Type B pancreatic cell (in vitro differentiated cells): ENCODE measurements at regions not wholly inside any gene's neighbourhood (a gene's known extent, or its start where the extent isn't known, plus 50 kb on each side); places are given as distances from the start of the nearest gene placed in this dataset.

Source experiments
- DNase-seq: peaks from one replicate; pipeline ENCODE4 v3.0.0; 2021; ENCODE audit warnings: mixed read lengths; ENCODE audit not compliant: unreplicated experiment; ENCODE audit errors: extremely low spot score
- H3K27ac Mint-ChIP-seq: 2 replicates; pipeline ENCODE4 v1.8.0; 2021; ENCODE audit warnings: mild to moderate bottlenecking, mixed read lengths
- H3K27me3 Mint-ChIP-seq: 2 replicates; pipeline ENCODE4 v1.8.0; 2021; ENCODE audit warnings: mixed read lengths
- H3K36me3 Mint-ChIP-seq: 2 replicates; pipeline ENCODE4 v1.8.0; 2021; ENCODE audit warnings: mixed read lengths
- H3K4me1 Mint-ChIP-seq: one replicate; pipeline ENCODE4 v1.8.0; 2021; ENCODE audit warnings: mixed read lengths; ENCODE audit not compliant: unreplicated experiment
- H3K4me3 Mint-ChIP-seq: 2 replicates; pipeline ENCODE4 v1.8.0; 2021; ENCODE audit warnings: mild to moderate bottlenecking, mixed read lengths
- H3K9me3 Mint-ChIP-seq: 2 replicates; pipeline ENCODE4 v1.8.0; 2021; ENCODE audit warnings: mixed read lengths
- CTCF ChIP-seq: fragments of 200-600 bp; sonication (generic); conservative IDR thresholded peaks from 2 replicates; pipeline ENCODE4 v1.5.0; 2021; ENCODE audit warnings: antibody characterized with exemption, mild to moderate bottlenecking

DNA sequence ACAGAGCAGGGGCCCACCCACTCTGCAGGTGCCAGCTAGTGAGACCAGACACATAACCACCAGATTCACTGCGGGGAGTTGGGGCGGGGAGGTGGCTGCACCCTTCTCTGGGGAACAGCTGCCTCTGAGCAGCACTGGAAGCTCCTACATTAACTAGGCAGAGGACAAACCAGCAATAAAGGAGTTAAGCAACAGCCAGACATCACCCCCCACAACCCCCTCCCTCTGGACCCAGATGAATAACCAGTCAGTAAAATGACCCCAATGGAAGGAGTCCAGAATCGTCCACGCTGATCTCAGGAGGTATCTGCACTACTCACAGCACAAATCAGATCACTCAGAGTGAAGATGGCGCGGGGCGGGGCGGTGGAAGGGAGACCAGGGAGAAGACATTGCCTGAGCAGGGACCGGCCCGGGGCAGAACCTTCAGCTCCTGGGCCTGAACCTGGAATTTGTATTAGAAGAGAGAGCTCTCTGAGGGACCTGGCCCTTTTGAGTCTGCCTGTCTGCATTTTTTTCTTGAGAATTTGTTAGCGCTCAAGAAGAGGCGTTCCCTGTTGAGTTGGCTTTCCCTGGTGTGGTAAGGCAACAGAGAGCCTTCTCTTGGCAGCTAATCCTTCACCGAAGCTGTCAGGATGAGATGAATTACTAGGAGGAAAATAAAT lies 125.5 kb upstream of the NCAM1 start:
- H3K27ac Mint-ChIP-seq = no peak overlapping the region
- TF ChIP-seq CTCF = no peak
- peaks cover 35% of the 10 kb centered on the region for H3K4me1 Mint-ChIP-seq
- peaks cover 8% of the 10 kb centered on the region for H3K9me3 Mint-ChIP-seq
- DNase-seq = no peak
- peaks cover 6% of the 10 kb centered on the region for H3K27me3 Mint-ChIP-seq
- no peak overlapping the region for H3K4me3 Mint-ChIP-seq
- no peaks in the 10 kb centered on the region for H3K36me3 Mint-ChIP-seq

GRCh38 chr11:112836256-112836602 lies 125.0 kb upstream of the NCAM1 start:
- peaks cover 9% of the 10 kb centered on the region for H3K27me3 Mint-ChIP-seq
- DNase-seq = no peak
- TF ChIP-seq CTCF = no peak
- peaks cover 8% of the 10 kb centered on the region for H3K9me3 Mint-ChIP-seq
- no peak overlapping the region for H3K4me3 Mint-ChIP-seq
- no peaks in the 10 kb centered on the region for H3K36me3 Mint-ChIP-seq
- H3K4me1 Mint-ChIP-seq = peaks cover 35% of the 10 kb centered on the region
- no peak overlapping the region for H3K27ac Mint-ChIP-seq

GRCh38 chr11:112837162-112837826 lies 123.9 kb upstream of the NCAM1 start:
- Mint-ChIP-seq H3K4me3 (no peak overlapping the region), H3K36me3 (no peaks in the 10 kb centered on the region), H3K27me3 (peaks cover 9% of the 10 kb centered on the region), H3K27ac (no peak overlapping the region), H3K4me1 (peaks cover 35% of the 10 kb centered on the region), H3K9me3 (peaks cover 8% of the 10 kb centered on the region)
- peak; percentile 27 for TF ChIP-seq CTCF
- DNase-seq = no peak

DNA sequence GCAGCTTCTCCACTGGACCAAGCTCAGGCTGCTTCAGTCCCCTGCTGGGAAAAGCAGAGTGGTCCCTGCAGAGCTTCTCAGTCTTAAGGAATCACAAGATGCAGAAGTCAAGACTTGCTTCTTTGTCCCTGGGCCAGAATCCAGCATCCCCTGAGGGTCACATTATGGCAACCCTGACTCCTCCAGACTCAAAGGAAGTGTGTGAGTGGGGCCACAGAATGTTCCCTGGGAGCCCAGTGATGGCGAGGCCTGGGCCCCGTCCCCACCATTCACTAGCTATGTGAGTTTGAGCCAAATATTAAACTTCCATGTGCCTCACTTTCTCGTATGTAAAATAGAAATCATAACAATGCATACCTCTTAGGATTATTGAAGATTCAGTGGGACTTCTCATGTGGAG lies 122.2 kb upstream of the NCAM1 start:
- DNase-seq = no peak
- no peak for TF ChIP-seq CTCF
- Mint-ChIP-seq H3K27me3 (peaks cover 6% of the 10 kb centered on the region), H3K36me3 (no peaks in the 10 kb centered on the region), H3K4me3 (no peak overlapping the region), H3K27ac (no peak overlapping the region), H3K9me3 (peaks cover 4% of the 10 kb centered on the region), H3K4me1 (peaks cover 36% of the 10 kb centered on the region)

DNA sequence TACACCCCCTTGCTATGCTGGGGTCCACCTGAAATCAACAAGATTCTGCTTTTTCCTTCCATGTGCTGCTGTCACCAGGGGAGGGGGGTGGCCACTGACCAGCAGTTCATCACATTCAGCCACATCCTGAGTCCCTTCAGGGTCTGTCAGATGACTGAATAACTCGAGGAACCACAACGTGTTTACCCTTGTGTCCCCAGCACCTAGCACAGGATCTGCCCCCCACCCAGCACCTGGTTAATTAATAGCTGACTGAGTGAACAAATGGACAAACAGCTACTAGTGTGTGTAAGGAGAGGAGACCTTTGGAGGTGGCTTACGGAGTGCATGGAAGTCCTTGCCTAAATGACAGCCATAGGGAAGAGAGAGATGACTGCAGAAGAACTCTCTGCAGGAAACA lies 119.5 kb upstream of the NCAM1 start:
- peaks cover 10% of the 10 kb centered on the region for H3K27me3 Mint-ChIP-seq
- H3K4me3 Mint-ChIP-seq = no peak overlapping the region
- H3K9me3 Mint-ChIP-seq = peaks cover 4% of the 10 kb centered on the region
- no peak overlapping the region for H3K27ac Mint-ChIP-seq
- no peaks in the 10 kb centered on the region for H3K36me3 Mint-ChIP-seq
- H3K4me1 Mint-ChIP-seq = peaks cover 20% of the 10 kb centered on the region
- DNase-seq = no peak
- TF ChIP-seq CTCF = no peak
